HPDE6-E6E7 (cell line): ENCODE measurements at regions not wholly inside any gene's neighbourhood (a gene's known extent, or its start where the extent isn't known, plus 50 kb on each side); places are given as distances from the start of the nearest gene placed in this dataset.
A peak's percentile ranks its signal among the peaks of the same experiment; 100 is the strongest.
"Not testable (repeated sequence)": the region's sequence is repeated elsewhere in the genome, so short reads cannot be mapped to it uniquely, and the experiment has no call there.

Source experiments
- DNase-seq: peaks from one replicate; pipeline ENCODE4 v3.0.0; 2011; ENCODE audit warnings: missing footprints; ENCODE audit errors: extremely low spot score

DNA sequence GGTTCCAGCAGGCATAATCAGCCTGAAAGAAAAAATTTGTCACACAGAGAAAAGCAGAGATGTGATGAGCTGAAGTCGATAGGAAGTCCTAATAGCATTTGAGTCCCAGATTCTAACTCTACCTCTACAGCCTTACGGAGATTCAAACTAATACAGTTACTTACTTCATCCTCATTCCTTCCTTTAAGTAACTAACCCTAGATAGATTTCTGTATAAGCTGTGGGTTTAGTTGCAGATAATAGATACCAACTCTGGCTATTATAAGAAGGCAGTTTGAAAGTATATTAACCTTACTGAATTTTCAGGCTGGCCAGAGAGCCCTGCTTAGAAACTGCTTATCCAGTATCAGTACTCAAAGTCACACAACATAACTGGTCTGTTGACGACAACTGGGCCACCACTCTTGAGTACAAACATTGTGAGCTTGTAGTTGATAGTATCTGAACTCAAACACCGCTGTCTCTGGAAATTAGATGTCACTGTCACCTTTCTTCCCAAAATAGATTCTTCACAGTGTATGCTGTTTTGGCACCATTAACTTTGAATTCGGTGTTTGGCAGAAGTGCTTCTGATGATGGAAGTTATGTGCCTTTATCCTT is 484.3 kb downstream of the DIPK2A start:
- no peak for DNase-seq

DNA sequence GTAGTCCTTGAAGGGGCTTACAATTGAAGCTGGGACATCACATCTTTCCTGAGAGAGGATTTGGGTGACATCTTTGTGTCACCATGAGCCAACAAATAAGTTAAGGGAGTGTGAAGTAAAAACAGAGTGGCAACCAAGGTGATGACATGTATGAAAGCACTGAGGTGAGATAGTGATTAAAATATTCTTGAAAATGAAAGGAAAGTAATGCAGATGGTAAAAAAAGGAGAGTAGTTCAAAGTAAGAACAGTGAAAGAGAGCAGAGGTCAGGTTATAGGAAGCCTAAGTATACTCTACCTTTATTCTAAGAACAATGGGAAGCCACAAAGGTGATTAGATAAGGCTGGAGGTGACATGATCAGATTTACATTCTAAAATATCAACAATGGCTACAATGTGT is 486.1 kb downstream of the DIPK2A start:
- no peak for DNase-seq

DNA sequence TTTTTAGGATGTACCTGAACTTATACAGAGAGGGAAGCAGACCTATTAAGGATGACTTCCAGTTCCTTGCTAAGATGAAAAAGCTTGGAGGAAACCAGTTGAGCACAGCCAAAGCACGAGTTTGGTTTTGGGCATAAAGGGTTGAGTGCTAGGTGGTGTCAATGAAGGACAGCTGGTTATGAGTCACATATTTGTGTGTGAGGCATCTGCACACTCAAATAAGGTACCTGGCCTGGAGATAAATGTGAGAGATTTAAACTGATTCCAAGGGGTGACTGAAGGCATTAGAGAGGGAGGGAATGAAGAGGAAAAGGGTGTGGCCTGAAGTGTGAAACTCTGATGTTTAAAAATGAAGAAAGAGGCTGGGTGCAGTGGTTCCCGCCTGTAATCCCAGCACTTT is 486.7 kb downstream of the DIPK2A start:
- peak; percentile 1 for DNase-seq

DNA sequence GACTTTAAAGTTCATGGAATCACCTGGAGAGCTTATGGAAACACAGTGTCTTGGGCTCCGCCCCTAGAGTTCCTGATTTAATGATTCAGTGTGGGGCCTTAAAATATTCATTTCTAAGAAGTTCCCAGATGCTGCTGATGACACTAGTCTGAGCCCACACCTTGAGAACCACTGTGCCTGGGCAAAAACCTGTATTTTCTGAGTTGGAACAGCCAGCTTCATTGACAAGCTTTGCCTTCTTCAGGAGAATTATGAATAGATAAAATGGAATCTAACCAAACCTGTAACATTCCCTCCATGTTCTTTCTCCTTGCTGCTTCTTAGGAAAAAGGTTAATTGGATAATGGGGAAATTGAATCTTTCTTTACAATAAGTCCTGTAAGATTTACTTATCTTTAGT is 490.7 kb downstream of the DIPK2A start:
- no peak for DNase-seq

DNA sequence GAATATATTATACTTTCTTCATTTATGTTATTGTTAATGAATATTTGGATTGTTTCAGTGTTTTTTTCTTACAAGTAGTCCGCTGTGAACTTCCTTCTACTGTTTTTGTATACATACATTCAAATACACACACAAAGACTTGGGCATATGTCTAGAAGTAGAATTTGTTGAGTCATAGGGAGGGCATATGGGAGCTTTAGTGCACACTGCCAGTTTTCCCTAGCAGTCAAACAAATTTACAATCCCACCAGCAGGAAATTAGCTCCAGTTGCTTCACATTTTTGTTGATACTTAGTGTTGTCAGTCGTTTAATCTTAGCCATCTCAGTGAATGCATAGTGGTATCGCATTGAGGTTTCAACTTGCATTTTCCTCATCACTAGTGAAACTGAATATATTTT is 492.3 kb downstream of the DIPK2A start:
- DNase-seq: no peak

DNA sequence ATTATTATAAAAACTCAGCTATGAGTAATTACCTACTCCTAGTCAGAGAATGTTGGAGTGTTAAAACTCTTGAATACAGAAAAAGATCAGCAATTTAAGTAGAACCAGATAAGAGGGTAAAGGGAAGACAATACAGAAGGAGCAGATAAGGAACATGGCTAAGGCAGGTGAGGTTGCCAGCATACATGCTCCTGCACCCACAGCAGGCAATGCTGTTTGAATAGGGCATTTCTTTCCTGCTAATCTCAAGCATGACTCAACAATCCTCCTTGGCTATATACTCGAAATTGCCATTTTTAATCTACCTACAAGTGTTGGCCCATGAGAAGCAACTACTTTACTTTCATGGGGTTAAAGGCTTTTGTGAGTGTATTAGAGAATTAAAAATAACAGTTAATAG is 494.5 kb downstream of the DIPK2A start:
- DNase-seq: peak; percentile 3

DNA sequence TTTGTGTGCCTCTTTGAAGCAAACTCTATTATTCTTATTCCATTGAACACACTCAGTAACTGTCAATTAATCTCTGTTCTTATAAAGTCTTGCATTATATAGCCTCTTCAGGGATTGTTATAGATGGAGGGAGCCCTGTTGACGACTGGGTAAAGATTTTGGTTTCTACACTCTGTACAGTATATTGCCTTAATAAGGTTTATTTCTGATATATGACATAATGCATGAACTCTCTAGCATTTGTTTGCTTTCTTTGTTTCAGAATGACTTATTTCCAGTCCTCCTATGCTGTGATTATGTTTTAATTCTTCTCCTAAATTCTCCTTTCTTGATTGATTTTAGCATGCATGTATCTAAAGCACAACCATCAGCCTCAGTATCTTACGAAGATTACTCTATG is 494.9 kb downstream of the DIPK2A start:
- no peak for DNase-seq

DNA sequence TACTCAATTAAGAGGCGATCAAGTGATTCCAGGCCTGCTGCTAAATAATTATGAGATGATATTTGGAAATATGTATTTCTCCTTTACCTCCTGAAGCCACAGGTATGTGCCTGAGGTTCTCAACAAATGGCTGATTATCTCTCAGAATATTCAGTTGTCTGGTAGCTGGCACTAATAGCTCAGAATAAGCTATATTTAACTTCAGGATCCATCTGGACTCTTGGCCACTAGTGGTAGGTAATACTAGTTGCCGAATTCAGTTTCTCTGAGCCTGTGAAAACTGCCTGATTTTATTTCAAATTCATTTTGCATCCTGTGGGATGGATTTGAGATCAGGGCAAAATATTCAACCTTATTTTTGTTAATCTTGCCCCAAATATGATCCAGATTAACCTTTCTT is 499.0 kb downstream of the DIPK2A start:
- no peak for DNase-seq

DNA sequence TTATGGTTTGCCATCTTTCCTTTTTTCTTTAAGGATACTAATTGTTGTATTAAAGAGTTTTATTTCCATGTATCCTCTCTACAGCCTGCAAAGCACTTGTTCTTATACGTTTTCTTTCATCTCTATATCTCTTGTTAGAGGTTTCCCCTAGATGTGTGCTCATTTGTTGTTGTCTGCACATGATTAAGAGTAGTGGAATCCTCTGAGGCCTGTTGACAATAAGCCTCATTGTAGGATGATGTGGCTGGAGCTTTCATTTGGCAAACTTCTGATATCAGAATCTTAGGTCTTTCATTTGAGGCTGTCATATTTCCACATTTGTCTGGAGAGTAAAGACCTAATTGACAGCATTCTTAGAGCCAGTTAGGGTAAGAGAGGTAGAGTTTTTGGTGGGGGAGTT is 506.0 kb downstream of the DIPK2A start:
- DNase-seq: no peak

DNA sequence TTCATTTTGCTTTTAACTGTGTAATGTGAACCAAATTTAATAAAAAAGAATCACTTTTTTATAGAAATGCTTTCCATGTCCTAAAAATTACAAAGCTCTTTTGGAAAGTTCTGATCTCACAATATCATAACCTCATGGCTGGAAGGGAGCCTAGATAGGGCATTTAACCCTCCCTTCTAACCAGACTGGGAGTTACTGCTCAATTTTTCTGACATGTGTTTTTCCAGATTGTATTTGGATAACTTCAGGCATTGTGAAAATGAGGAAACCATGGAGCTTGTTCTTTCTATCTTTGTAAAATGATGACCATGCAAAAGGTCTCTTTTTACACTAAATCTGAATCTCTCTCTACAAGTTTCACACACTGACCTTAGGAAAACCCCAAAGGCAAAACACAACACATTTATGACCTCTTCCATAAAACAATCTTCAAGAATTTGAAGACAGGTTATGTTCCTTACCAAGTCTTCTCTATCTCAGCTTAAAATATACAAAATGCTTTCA is 508.8 kb downstream of the DIPK2A start:
- no peak for DNase-seq

DNA sequence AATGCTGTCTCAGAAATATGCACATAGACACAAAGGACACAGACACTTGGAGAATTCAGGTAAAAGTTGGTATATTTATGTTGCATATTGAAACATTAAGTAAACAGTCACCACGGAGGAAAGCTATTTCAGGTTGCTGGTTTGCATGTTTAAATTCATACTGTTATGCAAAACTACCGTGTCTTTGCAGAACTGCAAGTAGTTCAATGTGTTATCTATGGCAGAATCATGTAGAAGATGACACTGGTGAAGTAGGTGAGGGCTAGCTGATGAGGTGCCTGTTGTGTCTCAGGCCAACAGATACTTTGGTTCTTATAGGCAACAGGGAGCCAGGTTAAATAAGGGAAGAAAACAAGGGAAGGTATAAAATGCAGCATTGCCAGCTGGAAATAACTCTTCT is 511.3 kb downstream of the DIPK2A start:
- no peak for DNase-seq

DNA sequence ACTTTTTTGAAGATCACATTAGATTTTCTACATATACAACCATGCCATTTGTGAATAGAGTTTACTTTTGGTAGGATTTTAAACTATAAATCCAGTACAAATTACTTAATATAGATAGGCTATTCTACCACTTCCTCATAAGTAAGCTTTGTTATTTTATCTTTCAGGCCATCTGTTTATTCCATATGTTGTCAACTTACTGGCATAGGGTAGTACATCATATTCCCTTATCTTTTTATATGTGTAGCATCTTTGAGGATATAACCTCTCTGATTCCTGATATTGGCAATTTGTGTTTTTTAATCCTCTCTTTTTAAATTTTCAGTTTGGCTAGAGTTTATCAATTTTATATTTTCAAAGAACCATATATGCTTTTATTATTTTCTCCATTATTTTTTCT is 515.4 kb downstream of the DIPK2A start:
- no peak for DNase-seq

DNA sequence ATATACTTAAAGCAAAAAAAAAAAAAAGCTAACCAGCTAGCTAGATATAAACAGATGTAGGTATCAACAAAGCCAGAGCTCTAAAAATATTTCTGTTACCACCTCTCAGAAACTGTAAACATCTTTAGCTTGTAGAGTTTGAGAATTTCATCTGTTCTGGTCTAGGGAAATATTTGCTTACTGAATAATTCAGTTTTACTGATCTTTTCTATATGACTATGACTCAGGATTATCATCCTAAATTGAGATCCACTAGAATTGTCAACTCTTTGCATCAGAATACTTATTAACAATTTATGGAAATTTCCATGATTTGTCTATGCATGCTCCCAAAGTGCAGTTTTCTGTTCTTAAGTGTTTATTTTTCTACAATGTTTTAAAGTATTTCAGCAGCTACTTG is 517.3 kb downstream of the DIPK2A start:
- no peak for DNase-seq

DNA sequence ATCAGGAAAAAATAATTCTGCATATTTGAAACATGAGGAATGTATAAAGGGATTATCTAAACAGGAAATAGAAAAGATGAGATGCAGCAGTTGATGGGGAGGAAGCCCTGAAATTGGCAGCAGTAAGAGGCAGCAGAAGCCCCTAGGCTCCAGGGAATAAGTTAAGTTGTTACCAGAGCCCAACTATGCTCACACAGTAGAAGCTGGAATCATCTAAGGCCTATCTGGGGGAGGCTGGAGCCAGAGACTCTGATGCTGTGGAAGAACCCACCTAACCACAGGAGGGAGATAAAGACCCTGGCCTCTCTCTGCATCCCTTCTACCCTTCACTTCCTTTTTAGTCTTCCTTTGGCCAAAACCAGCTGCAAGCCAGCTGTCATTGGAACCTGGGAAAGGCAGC is 519.7 kb downstream of the DIPK2A start:
- DNase-seq: no peak

DNA sequence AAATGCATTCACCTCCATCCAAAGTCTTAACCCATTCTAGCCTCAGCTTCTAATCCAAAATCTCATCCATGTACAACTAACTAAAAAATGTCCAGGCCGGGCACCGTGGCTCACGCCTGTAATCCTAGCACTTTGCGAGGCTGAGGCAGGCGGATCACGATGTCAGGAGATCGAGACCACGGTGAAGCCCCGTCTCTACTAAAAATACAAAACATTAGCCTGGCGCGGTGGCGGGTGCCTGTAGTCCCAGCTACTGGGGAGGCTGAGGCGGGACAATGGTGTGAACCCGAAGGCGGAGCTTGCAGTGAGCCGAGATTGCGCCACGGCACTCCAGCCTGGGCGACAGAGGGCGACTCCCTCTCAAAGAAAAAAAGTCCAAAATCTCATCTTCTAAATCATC is 523.0 kb downstream of the DIPK2A start:
- DNase-seq: not testable (repeated sequence)

DNA sequence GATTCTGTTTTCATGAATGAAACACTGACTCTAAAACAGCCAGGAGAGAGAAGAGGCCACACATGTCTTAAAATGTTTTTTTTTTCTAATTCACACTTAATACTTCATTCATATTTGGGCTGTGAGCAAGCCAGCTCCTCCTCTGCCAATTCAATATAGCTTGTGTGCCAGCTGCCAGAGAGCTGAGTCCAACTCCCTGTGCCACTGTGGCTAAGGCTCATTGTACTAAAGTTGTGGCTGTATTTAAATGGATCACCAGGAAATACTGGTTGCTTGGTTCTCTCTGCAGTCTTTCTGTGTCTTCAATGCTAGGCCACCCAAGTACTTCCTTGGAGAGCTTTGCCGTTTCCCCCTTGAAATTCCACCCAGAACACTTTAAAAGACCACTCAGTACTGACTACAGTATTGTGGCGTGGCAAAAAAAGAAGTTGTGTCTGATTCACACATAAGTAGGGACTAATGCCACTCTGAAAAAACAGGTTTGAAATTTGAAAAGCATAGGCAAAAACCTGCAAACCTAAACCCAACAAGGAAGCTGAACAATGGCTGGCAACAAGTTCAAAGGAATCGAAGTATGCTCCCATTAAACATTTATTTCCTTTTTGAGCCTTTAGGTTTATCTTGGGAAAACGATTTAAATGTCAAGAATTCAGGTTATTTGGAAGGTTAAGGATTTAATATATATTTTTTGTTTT is 524.7 kb downstream of the DIPK2A start:
- no peak for DNase-seq

DNA sequence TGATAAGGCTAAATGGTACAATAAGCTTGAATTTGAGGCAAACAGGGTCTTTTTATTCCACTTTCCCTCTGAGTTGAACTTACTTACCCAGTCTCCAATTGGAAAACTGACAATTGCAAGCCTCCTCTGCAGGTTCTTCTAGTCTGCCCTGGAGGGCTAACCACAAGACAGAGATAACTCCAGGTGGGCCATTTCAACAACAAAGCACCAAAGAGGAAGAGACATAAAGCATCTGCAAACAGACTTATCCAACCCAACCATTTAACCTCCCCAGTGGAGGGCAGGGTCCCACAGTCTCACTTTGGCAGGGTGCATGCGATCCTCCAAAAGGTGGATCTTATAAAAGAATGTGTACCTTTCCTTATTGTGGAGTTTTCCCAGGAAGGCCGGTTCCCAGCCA is 525.8 kb downstream of the DIPK2A start:
- DNase-seq: no peak

DNA sequence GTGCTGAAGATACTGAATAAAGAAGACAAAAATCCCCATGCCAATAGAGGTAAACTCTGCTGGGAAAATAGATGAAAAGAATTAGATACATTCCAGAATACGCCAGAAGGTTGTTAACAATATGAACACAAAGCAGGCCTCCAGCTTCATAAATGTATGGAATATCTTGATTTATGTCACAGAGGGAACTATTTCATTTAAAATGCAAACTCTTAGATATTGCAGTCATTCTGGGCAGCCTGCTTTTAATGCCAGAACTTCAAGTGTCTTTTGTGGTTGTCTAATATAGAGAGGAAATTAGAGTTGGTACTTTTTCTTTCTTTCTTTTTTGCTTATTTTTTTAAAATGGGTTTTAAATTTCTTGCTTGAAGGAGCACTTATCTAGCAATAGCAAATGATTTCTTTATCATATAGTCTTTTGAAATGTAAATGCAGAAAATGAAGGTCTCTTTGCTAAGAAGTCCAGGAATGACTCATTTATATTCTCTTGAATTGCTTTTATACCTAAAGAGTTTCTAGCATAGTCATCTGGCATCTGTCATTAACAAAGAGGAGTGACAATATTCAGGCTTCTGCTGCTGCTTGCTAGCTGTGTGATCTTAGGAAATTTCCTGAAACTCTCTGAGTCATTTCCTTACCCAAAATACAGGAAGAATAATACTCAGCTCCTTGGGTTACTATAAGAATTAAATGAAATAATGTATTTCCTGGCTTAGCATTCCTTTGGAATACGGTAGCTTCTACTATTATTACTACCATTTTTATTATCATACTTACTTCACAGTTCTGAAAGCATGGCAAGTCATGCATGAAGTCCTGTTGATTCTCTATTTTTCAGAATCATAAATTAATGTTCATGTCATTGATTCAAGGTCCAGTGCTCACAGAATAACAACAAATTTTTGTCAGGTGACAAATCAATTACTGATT is 527.6 kb downstream of the DIPK2A start:
- DNase-seq: no peak

DNA sequence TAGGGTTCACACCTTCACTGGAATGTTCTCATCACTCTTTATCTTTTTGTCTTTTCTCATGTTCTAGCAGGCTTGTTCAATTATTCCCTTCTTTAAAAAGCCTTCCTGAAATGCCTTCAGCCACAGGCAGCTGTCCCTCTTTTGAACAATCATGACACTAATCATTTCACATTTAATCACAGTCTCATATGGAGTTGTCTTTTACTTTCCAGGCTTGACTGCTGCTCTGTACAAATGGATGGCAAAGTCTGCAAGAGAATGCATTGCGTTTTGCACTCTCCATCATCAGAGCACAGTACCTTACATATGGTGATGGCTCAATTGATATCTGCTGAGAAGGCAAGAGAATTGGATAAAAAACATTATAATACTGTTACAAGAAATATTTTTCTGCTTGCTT is 529.8 kb downstream of the DIPK2A start:
- no peak for DNase-seq

DNA sequence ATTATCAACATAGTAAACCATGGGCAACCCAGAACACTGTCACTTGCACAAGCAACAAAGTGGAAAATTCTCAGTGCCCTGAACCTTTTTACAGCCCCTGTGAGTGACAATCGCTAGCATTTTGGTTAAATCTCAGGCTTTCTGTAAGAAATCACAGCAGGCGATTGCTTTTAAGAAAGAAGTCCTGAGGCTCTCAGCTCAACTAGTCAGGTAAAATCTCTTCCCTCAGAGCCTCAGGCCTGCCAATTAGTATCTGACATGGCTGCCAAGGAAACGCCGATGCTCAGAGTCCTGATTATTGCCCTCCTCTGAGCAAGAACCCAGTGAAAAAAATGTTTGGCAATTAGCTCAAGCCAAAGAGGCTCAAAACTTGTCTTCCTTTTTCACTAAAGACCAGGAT is 530.8 kb downstream of the DIPK2A start:
- DNase-seq: no peak

DNA sequence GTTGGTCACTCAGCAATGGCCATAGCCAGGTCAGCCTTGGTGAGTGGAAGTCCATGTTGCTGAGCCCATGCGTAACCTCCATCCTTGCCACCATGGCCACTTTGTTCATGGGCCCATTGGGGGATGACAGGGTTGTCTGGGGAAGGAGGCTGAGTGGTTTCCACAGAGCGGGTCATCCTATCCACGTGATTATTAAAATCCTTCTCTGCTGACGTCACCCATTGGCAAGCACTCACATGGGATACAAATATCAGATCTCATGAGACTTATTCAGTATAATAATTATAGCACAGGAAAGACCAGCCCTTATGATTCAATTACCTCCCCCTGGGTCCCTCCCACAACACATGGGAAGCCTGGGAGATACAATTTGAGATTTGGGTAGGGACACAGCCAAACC is 534.8 kb downstream of the DIPK2A start:
- not testable (repeated sequence) for DNase-seq

DNA sequence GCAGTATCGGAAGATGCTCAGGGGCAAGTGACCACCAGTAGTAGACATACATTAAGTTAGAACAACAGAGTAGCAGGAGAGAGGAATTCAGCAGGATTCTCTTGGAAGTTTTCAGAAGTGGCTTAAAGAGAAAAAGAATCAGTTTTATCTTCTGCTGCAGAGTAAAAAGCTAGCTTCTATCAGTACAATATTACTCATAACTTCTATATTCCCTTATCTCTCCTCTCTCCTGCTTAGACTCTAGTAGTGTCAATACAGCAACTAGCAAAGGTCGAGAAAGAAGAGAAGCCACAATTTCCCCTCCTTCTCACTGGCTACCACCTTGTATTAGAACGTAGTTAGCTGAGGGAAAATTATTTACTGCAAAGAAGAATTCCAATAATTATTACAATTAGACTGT is 539.7 kb downstream of the DIPK2A start:
- no peak for DNase-seq

DNA sequence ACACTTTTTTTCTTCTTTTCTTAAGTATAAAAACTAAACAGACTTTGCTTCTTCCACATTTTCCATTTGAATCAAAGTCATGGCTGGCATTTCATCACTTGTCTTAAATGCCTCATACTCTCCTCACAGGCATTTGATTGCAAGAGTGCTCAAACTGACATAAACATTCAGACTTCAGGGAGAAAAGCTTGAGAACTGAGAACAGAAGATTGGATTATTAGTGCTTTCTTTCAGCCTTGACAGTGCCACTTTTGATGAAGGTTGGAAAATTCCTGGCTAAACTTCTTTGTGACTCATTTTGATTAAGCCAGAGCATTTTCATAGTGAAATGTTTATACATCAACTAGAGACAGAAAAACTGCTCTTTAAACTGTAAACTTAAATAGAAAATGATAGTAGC is 544.4 kb downstream of the DIPK2A start:
- DNase-seq: no peak
